ENCODE measurements at regions not wholly inside any gene's neighbourhood (a gene's known extent, or its start where the extent isn't known, plus 50 kb on each side); places are given as distances from the start of the nearest gene placed in this dataset.

DNA sequence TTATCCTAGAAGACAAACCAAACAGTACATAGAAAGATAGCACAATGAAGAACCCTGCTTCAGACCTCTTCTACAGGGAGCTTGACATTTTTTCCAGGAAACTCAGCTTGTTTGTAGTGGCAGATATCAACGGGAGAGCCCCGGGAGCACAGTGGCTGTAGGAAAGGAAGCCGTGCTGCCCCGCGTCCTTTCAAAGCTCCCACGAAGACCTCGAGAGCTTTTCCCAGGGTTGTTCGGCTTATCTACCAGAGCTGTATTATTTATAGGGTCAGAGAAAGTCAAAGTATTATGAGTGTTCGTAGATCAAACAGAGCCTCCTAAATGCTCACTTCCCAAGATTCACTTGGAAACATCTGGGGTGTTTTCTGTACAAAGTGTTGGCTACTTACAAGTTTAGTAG is 167.1 kb upstream of the COPS8 start:
- TF ChIP-seq, protein P1, sequence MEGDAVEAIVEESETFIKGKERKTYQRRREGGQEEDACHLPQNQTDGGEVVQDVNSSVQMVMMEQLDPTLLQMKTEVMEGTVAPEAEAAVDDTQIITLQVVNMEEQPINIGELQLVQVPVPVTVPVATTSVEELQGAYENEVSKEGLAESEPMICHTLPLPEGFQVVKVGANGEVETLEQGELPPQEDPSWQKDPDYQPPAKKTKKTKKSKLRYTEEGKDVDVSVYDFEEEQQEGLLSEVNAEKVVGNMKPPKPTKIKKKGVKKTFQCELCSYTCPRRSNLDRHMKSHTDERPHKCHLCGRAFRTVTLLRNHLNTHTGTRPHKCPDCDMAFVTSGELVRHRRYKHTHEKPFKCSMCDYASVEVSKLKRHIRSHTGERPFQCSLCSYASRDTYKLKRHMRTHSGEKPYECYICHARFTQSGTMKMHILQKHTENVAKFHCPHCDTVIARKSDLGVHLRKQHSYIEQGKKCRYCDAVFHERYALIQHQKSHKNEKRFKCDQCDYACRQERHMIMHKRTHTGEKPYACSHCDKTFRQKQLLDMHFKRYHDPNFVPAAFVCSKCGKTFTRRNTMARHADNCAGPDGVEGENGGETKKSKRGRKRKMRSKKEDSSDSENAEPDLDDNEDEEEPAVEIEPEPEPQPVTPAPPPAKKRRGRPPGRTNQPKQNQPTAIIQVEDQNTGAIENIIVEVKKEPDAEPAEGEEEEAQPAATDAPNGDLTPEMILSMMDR (IDR thresholded peaks at IDR 0.05): no peak
- no peak for TF ChIP-seq POLR2A (IDR thresholded peaks at IDR 0.05)
